A549 (cell line): ENCODE measurements at regions not wholly inside any gene's neighbourhood (a gene's known extent, or its start where the extent isn't known, plus 50 kb on each side); places are given as distances from the start of the nearest gene placed in this dataset.

Experiments
- ATAC-seq, 2 experiments: fragments of 200-7000 bp in 1 of 2; fragments of >200 bp in 1 of 2; cut with Nextera tagmentation in 1 of 2; cut with Tn5 transposase in 1 of 2; 3 replicates each; pipeline versions ENCODE4 v1.8.0 to v1.9.1; 2018 to 2020; ENCODE audit warnings: mild to moderate bottlenecking in 1 of 2, moderate library complexity in 1 of 2
- CTCF ChIA-PET: fragments of 300-600 bp; sonication (Branson Sonifier 250); formaldehyde crosslinking; extraction: SDS; loops from one replicate; lab custom pipeline; 2021; ENCODE audit warnings: antibody characterized with exemption, inconsistent platforms; lab: Yijun Ruan, JAX
- POLR2A ChIA-PET: fragments of 350-600 bp; formaldehyde crosslinking; extraction: SDS; loops from one replicate; lab custom pipeline; 2021; ENCODE audit warnings: antibody characterized with exemption, inconsistent platforms; lab: Yijun Ruan, JAX
- DNase-seq, 2 experiments: peaks; one replicate each; pipeline versions ENCODE4 v3.0.0 to v3.0.0-alpha.2; 2011 to 2016; ENCODE audit warnings: low read depth in 1 of 2, low spot score in 1 of 2
- FAIRE-seq: peaks from 2 replicates; lab custom pipeline; 2011; peaks lifted over from hg19 to GRCh38; lab: Jason Lieb, UNC
- H3K27ac ChIP-seq, 2 experiments: fragments of >200 bp; sonication (Bioruptor Twin); formaldehyde crosslinking; 3 replicates each; pipeline ENCODE4 v1.5.1; 2016 to 2017
- H3K4me1 ChIP-seq: fragments of >200 bp; sonication (Bioruptor Twin); formaldehyde crosslinking; 3 replicates; pipeline ENCODE4 v1.6.1; 2016
- H3K4me2 ChIP-seq: fragments of >200 bp; sonication (Bioruptor Twin); formaldehyde crosslinking; 3 replicates; pipeline ENCODE4 v1.6.1; 2016
- H3K4me3 ChIP-seq: fragments of >200 bp; sonication (Bioruptor Twin); formaldehyde crosslinking; 3 replicates; pipeline ENCODE4 v1.5.1; 2016
- H3K9me3 ChIP-seq: fragments of >200 bp; sonication (Bioruptor Twin); formaldehyde crosslinking; 3 replicates; pipeline ENCODE4 v1.6.1; 2016
- ATOH8 ChIP-seq: fragments of 250-450 bp; sonication (Bioruptor Pico); IDR thresholded peaks from 2 replicates; pipeline ENCODE4 v1.5.0; 2020; ENCODE audit warnings: low read depth, mild to moderate bottlenecking, moderate library complexity
- BCL3 ChIP-seq: fragments of >200 bp; sonication (Bioruptor Twin); formaldehyde crosslinking; IDR thresholded peaks from 3 replicates; pipeline ENCODE4 v1.6.1; 2016
- CBX2 ChIP-seq: fragments of 200-600 bp; sonication (generic); IDR thresholded peaks from 2 replicates; pipeline ENCODE4 v1.6.1; 2016; ENCODE audit warnings: low read depth, mild to moderate bottlenecking, borderline replicate concordance
- CBX8 ChIP-seq: fragments of 200-600 bp; sonication (generic); IDR thresholded peaks from 2 replicates; pipeline ENCODE4 v1.6.1; 2016
- CHD4 ChIP-seq: fragments of 200-600 bp; sonication (generic); IDR thresholded peaks from 2 replicates; pipeline ENCODE4 v1.6.1; 2016; ENCODE audit warnings: antibody characterized with exemption, mild to moderate bottlenecking, borderline replicate concordance
- CTCF ChIP-seq: fragments of >200 bp; sonication (Bioruptor Twin); formaldehyde crosslinking; IDR thresholded peaks from 3 replicates; pipeline ENCODE4 v1.5.1; 2016
- E2F6 ChIP-seq: IDR thresholded peaks from 2 replicates; pipeline ENCODE4 v1.6.1; 2012; ENCODE audit warnings: low read depth, borderline replicate concordance
- EHF ChIP-seq: fragments of 250-450 bp; sonication (Bioruptor Pico); IDR thresholded peaks from 2 replicates; pipeline ENCODE4 v1.5.0; 2020; ENCODE audit warnings: mild to moderate bottlenecking
- EP300 ChIP-seq, 2 experiments: fragments of >200 bp; sonication (Bioruptor Twin); formaldehyde crosslinking; IDR thresholded peaks; 2 replicates in 1 of 2; 3 replicates in 1 of 2; pipeline ENCODE4 v1.6.1; 2016 to 2017
- ESRRA ChIP-seq: fragments of 150-350 bp; IDR thresholded peaks from 2 replicates; pipeline ENCODE4 v1.6.1; 2014; ENCODE audit warnings: mild to moderate bottlenecking, low read length, borderline replicate concordance
- FOSB ChIP-seq: fragments of 250-450 bp; sonication (Bioruptor Pico); IDR thresholded peaks from 2 replicates; pipeline ENCODE4 v1.5.0; 2020; ENCODE audit warnings: mild to moderate bottlenecking, moderate library complexity
- FOSL2 ChIP-seq, 2 experiments: fragments of 450-650 bp in 1 of 2; fragments of >200 bp in 1 of 2; sonication (Bioruptor Twin) in 1 of 2; formaldehyde crosslinking; IDR thresholded peaks; 2 replicates each; pipeline versions ENCODE4 v1.5.0 to v1.6.1; 2016 to 2020; ENCODE audit warnings: mild to moderate bottlenecking in 1 of 2, moderate library complexity in 1 of 2
- HDAC2 ChIP-seq: fragments of 200-600 bp; sonication (generic); IDR thresholded peaks from 2 replicates; pipeline ENCODE4 v1.6.1; 2016
- HES2 ChIP-seq: fragments of >200 bp; sonication (Bioruptor Twin); formaldehyde crosslinking; IDR thresholded peaks from 2 replicates; pipeline ENCODE4 v1.6.1; 2016
- HOXA7 ChIP-seq: fragments of 250-450 bp; sonication (Bioruptor Pico); IDR thresholded peaks from 2 replicates; pipeline ENCODE4 v1.5.0; 2020; ENCODE audit warnings: mild to moderate bottlenecking, moderate library complexity
- HOXB13 ChIP-seq: fragments of 250-450 bp; sonication (Bioruptor Pico); IDR thresholded peaks from 2 replicates; pipeline ENCODE4 v1.5.0; 2020; ENCODE audit warnings: low read depth, mild to moderate bottlenecking, moderate library complexity
- KDM5A ChIP-seq: fragments of 200-600 bp; sonication (generic); IDR thresholded peaks from 2 replicates; pipeline ENCODE4 v1.6.1; 2016; ENCODE audit warnings: antibody characterized with exemption, mild to moderate bottlenecking
- MAFK ChIP-seq: fragments of 450-650 bp; IDR thresholded peaks from 2 replicates; pipeline ENCODE4 v1.6.1; 2014; ENCODE audit not compliant: partially characterized antibody
- MAX ChIP-seq: IDR thresholded peaks from 2 replicates; pipeline ENCODE4 v1.6.1; 2012
- MAZ ChIP-seq: fragments of 150-350 bp; IDR thresholded peaks from 2 replicates; pipeline ENCODE4 v1.6.1; 2014; ENCODE audit warnings: antibody characterized with exemption, low read depth, low read length, borderline replicate concordance
- NR3C1 ChIP-seq: fragments of >200 bp; sonication (Bioruptor Twin); formaldehyde crosslinking; IDR thresholded peaks from 3 replicates; pipeline ENCODE4 v1.6.1; 2017
- PBX3 ChIP-seq: IDR thresholded peaks from 2 replicates; pipeline ENCODE4 v1.6.1; 2012
- RNF2 ChIP-seq: fragments of 200-600 bp; sonication (generic); IDR thresholded peaks from 2 replicates; pipeline ENCODE4 v1.6.1; 2016; ENCODE audit warnings: low read depth, mild to moderate bottlenecking, antibody characterized with exemption, moderate library complexity, borderline replicate concordance
- SMC3 ChIP-seq: fragments of >200 bp; sonication (Bioruptor Twin); formaldehyde crosslinking; IDR thresholded peaks from 3 replicates; pipeline ENCODE4 v1.6.1; 2018; ENCODE audit warnings: inconsistent platforms
- SREBF2 ChIP-seq: fragments of 450-650 bp; IDR thresholded peaks from 2 replicates; pipeline ENCODE4 v1.6.1; 2014; ENCODE audit warnings: mild to moderate bottlenecking, moderate library complexity
- ZNF302 ChIP-seq: fragments of 250-450 bp; sonication (Bioruptor Pico); IDR thresholded peaks from 2 replicates; pipeline ENCODE4 v1.9.0; 2021; ENCODE audit warnings: inconsistent platforms, mild to moderate bottlenecking, moderate library complexity
- ZSCAN20 ChIP-seq: fragments of 250-450 bp; sonication (Bioruptor Pico); IDR thresholded peaks from 2 replicates; pipeline ENCODE4 v1.8.0; 2022; ENCODE audit warnings: mild to moderate bottlenecking, moderate library complexity
- WGBS: methylation state at CpG from one replicate; pipeline ENCODE4 v1.1.6; 2017; ENCODE audit errors: missing lambda C conversion rate; 5-methylcytosine and 5-hydroxymethylcytosine counted together

GRCh38 chr6:141421378-141421777, 711.3 kb upstream of the GJE1 start:
- H3K4me3 ChIP-seq: no peak overlapping the region
- peak overlapping the region; percentile 64 to 73; a peak in 5 of 6 replicates for H3K27ac ChIP-seq
- peak; percentile 10 for TF ChIP-seq MAFK
- TF ChIP-seq HOXA7 (CRISPR knock-in tag): no peak
- TF ChIP-seq E2F6: peak; percentile 34; the same call in 1 of the 2 replicates
- TF ChIP-seq FOSL2 (IDR thresholded peaks at IDR 0.05): 0 out of 2 replicates have a peak, but pooled peaks have one; percentile 10
- TF ChIP-seq FOSL2 (CRISPR knock-in tag; IDR thresholded peaks at IDR 0.05): peak; percentile 75
- TF ChIP-seq EHF (CRISPR knock-in tag): no peak
- TF ChIP-seq MAX: peak; percentile 49; the same call in 1 of the 2 replicates
- DNase-seq (peak; percentile 5 to 72), ATAC-seq (peak; percentile 83 to 90), FAIRE-seq (no peak)
- peak overlapping the region; percentile 54 for H3K4me2 ChIP-seq
- POLR2A ChIA-PET: no interaction called here
- CTCF ChIA-PET: no interaction called here
- H3K9me3 ChIP-seq: peaks cover 9% of the 10 kb centered on the region; the same call in 1 of the 3 replicates
- WGBS: 8% methylated on average over 1 of the region's 4 CpGs
- H3K4me1 ChIP-seq: peaks cover 16% of the 10 kb centered on the region

- Histone ChIP-seq H3K27ac (no peak overlapping the region; a peak in 1 of 6 replicates), H3K4me2 (no peak overlapping the region), H3K4me3 (no peak overlapping the region), H3K9me3 (no peaks in the 10 kb centered on the region), H3K4me1 (peaks cover 16% of the 10 kb centered on the region)
- POLR2A ChIA-PET: no interaction called here
- no peak for DNase-seq
- TF ChIP-seq RNF2: no peak
- TF ChIP-seq FOSB (CRISPR knock-in tag): no peak
- no peak for TF ChIP-seq SMC3
- no peak for TF ChIP-seq MAZ
- TF ChIP-seq HOXB13 (CRISPR knock-in tag): no peak
- no peak for TF ChIP-seq CHD4
- TF ChIP-seq ZSCAN20: no peak
- TF ChIP-seq BCL3: no peak
- TF ChIP-seq HOXA7 (CRISPR knock-in tag): no peak
- TF ChIP-seq HDAC2: no peak
- no peak for TF ChIP-seq EP300 (IDR thresholded peaks at IDR 0.05)
- 82% methylated on average over 7 of the region's 7 CpGs for WGBS
- no peak for ATAC-seq
- CTCF ChIA-PET: no interaction called here
- FAIRE-seq: no peak
These were observed 714.6 kb upstream of the GJE1 start for GRCh38 chr6:141418076-141418475.

GRCh38 chr6:141415896-141416295, 716.8 kb upstream of the GJE1 start:
- TF ChIP-seq SMC3 (no peak), NR3C1 (no peak), ZNF302 (CRISPR knock-in tag) (no peak), KDM5A (no peak), SREBF2 (no peak), CBX8 (no peak), EHF (CRISPR knock-in tag) (no peak), ESRRA (no peak), MAZ (no peak), MAX (no peak), PBX3 (no peak), CBX2 (no peak), CTCF (no peak), HES2 (no peak), ATOH8 (CRISPR knock-in tag) (no peak), HOXB13 (CRISPR knock-in tag) (no peak)
- no peak overlapping the region for H3K4me3 ChIP-seq
- ATAC-seq (no peak), FAIRE-seq (no peak), DNase-seq (no peak)
- CTCF ChIA-PET: interaction anchor here (0.8 kb wide), 1 partner anchor 14 kb away, joined by 3 read pairs; no protein-coding TSS in a partner anchor
- POLR2A ChIA-PET: no interaction called here
- no peak overlapping the region for H3K27ac ChIP-seq
- 28% methylated on average over 2 of the region's 2 CpGs for WGBS
- H3K4me1 ChIP-seq: peaks cover 3% of the 10 kb centered on the region; the same call in 2 of the 3 replicates
- no peak overlapping the region for H3K4me2 ChIP-seq
- no peaks in the 10 kb centered on the region for H3K9me3 ChIP-seq
